Chondrocyte (in vitro differentiated cells): ENCODE measurements at regions not wholly inside any gene's neighbourhood (a gene's known extent, or its start where the extent isn't known, plus 50 kb on each side); places are given as distances from the start of the nearest gene placed in this dataset.

Experiments
- DNase-seq: peaks from one replicate; pipeline ENCODE4 v3.0.0; 2021; ENCODE audit warnings: mixed read lengths, low spot score
- H3K27ac Mint-ChIP-seq: one replicate; pipeline ENCODE4 v1.8.0; 2021; ENCODE audit warnings: mild to moderate bottlenecking, moderate library complexity, mixed read lengths; ENCODE audit not compliant: unreplicated experiment
- H3K27me3 Mint-ChIP-seq: 2 replicates; pipeline ENCODE4 v1.8.0; 2021; ENCODE audit warnings: low read depth, mixed read lengths
- H3K36me3 Mint-ChIP-seq: 2 replicates; pipeline ENCODE4 v1.8.0; 2021; ENCODE audit warnings: low read depth, mixed read lengths
- H3K4me1 Mint-ChIP-seq: 2 replicates; pipeline ENCODE4 v1.8.0; 2021; ENCODE audit warnings: low read depth, mild to moderate bottlenecking, mixed read lengths
- H3K4me3 Mint-ChIP-seq: one replicate; pipeline ENCODE4 v1.8.0; 2021; ENCODE audit warnings: mild to moderate bottlenecking, moderate library complexity, mixed read lengths; ENCODE audit not compliant: unreplicated experiment
- H3K9me3 Mint-ChIP-seq: 2 replicates; pipeline ENCODE4 v1.8.0; 2021; ENCODE audit warnings: low read depth, mixed read lengths
- CTCF ChIP-seq: fragments of 200-600 bp; sonication (generic); IDR thresholded peaks from 2 replicates; pipeline ENCODE4 v1.5.0; 2021; ENCODE audit warnings: antibody characterized with exemption, mild to moderate bottlenecking, moderate library complexity

DNA sequence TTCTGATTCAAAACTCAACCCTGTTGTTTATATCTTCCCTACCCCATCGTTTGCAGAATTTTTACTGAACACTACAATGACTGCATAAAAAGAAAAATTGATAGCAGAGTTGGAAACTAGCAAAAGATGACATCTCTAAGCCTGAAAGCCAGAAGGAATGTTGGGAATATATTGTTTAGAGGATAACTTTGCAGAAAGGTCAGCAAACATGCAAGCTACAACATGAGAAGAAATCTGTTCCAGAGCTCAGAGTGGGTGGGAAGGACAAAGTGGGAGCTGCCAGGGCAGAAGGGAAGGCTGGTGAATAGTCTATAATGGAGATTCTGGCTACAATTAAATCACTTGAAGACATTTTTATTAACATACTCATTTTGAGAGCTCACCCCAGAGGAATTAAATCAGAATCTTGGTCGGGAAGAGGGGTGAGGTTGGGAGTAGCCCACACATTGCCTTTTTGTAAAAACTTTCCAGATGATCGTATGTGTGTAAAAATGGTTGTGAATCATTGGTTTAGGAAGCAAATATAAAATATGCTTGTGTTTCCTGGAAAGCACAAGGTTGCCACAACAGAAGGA is 574.8 kb downstream of the FLRT2 start:
- TF ChIP-seq CTCF = no peak

GRCh38 chr14:86094512-86094911 is 564.6 kb downstream of the FLRT2 start:
- DNase-seq = no peak
- Mint-ChIP-seq H3K27me3 (no peaks in the 10 kb centered on the region), H3K27ac (no peak overlapping the region), H3K4me3 (no peak overlapping the region), H3K9me3 (peaks cover 9% of the 10 kb centered on the region), H3K36me3 (no peaks in the 10 kb centered on the region), H3K4me1 (no peaks in the 10 kb centered on the region)
- TF ChIP-seq CTCF = no peak

More for the DNA sequence above, 574.8 kb downstream of the FLRT2 start:
- Mint-ChIP-seq H3K4me1 (no peaks in the 10 kb centered on the region), H3K27me3 (no peaks in the 10 kb centered on the region), H3K36me3 (no peaks in the 10 kb centered on the region), H3K27ac (no peak overlapping the region), H3K4me3 (no peak overlapping the region), H3K9me3 (peaks cover 11% of the 10 kb centered on the region)
- DNase-seq = no peak

DNA sequence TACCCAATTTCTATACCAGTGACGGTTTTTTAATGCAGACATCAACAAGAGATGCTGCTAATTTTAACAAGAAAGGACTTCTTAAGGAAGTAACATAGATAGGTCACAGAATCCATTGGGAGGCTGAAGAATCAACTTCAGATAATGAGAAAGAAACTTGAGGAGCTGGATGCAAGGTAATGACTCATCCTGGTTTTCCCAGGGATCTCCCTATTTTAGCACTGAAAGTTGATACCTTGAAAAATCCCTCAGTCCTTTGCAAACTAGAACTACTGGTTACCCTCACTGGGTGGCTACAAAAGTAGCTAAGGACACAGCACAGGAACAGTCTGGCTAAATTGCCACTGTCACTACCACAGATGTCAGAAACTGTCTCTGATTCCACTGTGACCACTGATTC is 561.9 kb downstream of the FLRT2 start:
- H3K4me3 Mint-ChIP-seq = no peak overlapping the region
- no peak for TF ChIP-seq CTCF

DNA sequence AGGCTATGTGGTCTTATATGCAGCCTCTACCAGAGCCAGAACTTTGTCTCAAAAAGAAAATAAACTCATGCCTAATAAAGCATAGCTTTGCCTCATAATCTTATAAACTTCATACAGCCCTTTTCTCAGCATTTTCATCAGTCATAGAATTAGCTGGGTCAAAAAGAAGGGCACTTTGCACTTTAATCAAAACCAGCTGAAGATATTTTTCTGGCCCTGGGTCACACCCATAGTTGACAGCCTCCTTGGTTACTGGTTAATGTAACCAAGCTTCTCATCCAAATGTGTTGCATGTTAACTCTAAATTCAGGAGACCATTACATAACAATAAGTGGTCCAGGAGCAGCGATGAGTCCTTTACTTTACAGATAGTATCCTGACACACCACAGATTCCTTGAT is 558.2 kb downstream of the FLRT2 start:
- no peak for TF ChIP-seq CTCF
- Mint-ChIP-seq H3K4me3 (no peak overlapping the region), H3K27me3 (peaks cover 4% of the 10 kb centered on the region), H3K9me3 (peaks cover 6% of the 10 kb centered on the region), H3K27ac (no peak overlapping the region), H3K36me3 (no peaks in the 10 kb centered on the region), H3K4me1 (no peaks in the 10 kb centered on the region)
- no peak for DNase-seq

More for the DNA sequence above, 561.9 kb downstream of the FLRT2 start:
- Mint-ChIP-seq H3K36me3 (no peaks in the 10 kb centered on the region), H3K27me3 (no peaks in the 10 kb centered on the region), H3K4me1 (no peaks in the 10 kb centered on the region), H3K27ac (no peak overlapping the region), H3K9me3 (peaks cover 6% of the 10 kb centered on the region)
- DNase-seq = no peak

DNA sequence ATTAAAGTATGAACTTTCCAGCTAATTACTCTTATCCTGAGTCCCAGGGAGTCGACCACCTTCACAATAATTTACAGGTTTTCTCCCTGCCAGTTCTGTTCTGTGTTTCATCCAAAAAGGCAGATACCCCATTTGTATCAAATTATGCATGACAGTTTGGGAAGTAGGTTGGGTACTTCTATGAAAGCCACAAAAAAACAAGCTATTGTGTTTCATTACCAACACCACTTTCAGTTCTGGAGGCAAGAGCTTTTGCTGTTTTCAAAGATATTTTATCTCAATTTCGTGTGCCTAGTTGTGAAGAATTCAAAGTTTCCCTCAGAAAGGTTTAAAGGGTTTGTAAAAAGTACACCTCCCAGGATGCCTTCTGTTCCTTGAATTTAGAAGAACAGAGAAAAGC is 557.4 kb downstream of the FLRT2 start:
- Mint-ChIP-seq H3K27ac (no peak overlapping the region), H3K36me3 (no peaks in the 10 kb centered on the region), H3K4me3 (no peak overlapping the region), H3K4me1 (no peaks in the 10 kb centered on the region), H3K27me3 (peaks cover 4% of the 10 kb centered on the region), H3K9me3 (peaks cover 2% of the 10 kb centered on the region)
- DNase-seq = no peak
- no peak for TF ChIP-seq CTCF
